Esophagus muscularis mucosa (tissue), 4 donors: ENCODE measurements at regions not wholly inside any gene's neighbourhood (a gene's known extent, or its start where the extent isn't known, plus 50 kb on each side); places are given as distances from the start of the nearest gene placed in this dataset.

Experiments used
- EP300 ChIP-seq: sonication (generic); formaldehyde crosslinking; IDR thresholded peaks from one replicate; pipeline ENCODE4 v1.6.1; 2017; ENCODE audit warnings: antibody characterized with exemption
- POLR2A ChIP-seq: fragments of 450-650 bp; IDR thresholded peaks from one replicate; pipeline ENCODE4 v1.6.1; 2017; ENCODE audit warnings: antibody characterized with exemption, moderate library complexity, mild to moderate bottlenecking, low read depth
- POLR2AphosphoS5 ChIP-seq, 2 donors: sonication (generic); formaldehyde crosslinking; IDR thresholded peaks; one replicate each; pipeline ENCODE4 v1.6.1; 2017; ENCODE audit warnings: antibody characterized with exemption in 2 of 2
- TF ChIP-seq, protein P1 (sequence below), 3 experiments: fragments of 200-600 bp in 2 of 3; fragments of 450-650 bp in 1 of 3; sonication (generic) in 2 of 3; IDR thresholded peaks; one replicate each; pipeline ENCODE4 v1.5.1; 2017 to 2019; ENCODE audit warnings: antibody characterized with exemption in 3 of 3, mild to moderate bottlenecking in 2 of 3, moderate library complexity in 1 of 3

DNA sequence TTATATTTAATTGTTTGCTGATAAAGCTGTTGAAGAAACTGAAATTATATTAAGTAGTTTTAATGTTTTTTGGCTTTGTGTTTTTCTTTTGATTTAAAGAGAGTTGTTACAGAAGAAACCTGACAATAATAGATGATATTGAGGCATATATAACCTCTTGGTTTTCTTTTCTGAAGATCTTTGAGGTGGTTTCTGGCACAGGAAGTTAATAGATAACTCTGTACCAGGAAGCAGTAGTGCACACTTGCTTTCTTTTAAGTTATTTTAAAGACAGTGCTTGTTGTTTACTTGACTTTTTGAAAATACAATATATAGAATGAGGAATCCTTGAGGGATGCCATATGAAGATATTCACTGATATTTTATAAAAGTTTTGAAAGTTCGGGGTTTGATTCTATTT, 209.0 kb upstream of the FBXO33 start:
- TF ChIP-seq POLR2A = no peak
- TF ChIP-seq, protein P1, sequence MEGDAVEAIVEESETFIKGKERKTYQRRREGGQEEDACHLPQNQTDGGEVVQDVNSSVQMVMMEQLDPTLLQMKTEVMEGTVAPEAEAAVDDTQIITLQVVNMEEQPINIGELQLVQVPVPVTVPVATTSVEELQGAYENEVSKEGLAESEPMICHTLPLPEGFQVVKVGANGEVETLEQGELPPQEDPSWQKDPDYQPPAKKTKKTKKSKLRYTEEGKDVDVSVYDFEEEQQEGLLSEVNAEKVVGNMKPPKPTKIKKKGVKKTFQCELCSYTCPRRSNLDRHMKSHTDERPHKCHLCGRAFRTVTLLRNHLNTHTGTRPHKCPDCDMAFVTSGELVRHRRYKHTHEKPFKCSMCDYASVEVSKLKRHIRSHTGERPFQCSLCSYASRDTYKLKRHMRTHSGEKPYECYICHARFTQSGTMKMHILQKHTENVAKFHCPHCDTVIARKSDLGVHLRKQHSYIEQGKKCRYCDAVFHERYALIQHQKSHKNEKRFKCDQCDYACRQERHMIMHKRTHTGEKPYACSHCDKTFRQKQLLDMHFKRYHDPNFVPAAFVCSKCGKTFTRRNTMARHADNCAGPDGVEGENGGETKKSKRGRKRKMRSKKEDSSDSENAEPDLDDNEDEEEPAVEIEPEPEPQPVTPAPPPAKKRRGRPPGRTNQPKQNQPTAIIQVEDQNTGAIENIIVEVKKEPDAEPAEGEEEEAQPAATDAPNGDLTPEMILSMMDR (IDR thresholded peaks at IDR 0.05) = no peak
- no peak for TF ChIP-seq EP300
- no peak for TF ChIP-seq POLR2AphosphoS5 (IDR thresholded peaks at IDR 0.05)
